Skeletal muscle satellite cell (primary cell): ENCODE measurements at regions not wholly inside any gene's neighbourhood (a gene's known extent, or its start where the extent isn't known, plus 50 kb on each side); places are given as distances from the start of the nearest gene placed in this dataset.

Experiments used
- H3K27me3 ChIP-seq: 2 replicates; pipeline ENCODE4 v1.7.0; 2013; ENCODE audit warnings: low read length; ENCODE audit not compliant: control insufficient read depth, insufficient read depth
- H3K36me3 ChIP-seq: 2 replicates; pipeline ENCODE4 v1.7.0; 2013; ENCODE audit warnings: mild to moderate bottlenecking, control low read depth, low read length; ENCODE audit not compliant: insufficient read depth
- H3K4me1 ChIP-seq: 2 replicates; pipeline ENCODE4 v1.7.0; 2013; ENCODE audit warnings: low read length; ENCODE audit not compliant: control insufficient read depth, insufficient read depth
- H3K4me2 ChIP-seq: 2 replicates; pipeline ENCODE4 v1.7.0; 2013; ENCODE audit warnings: mild to moderate bottlenecking, low read length
- H3K4me3 ChIP-seq: 2 replicates; pipeline ENCODE4 v1.7.0; 2013; ENCODE audit warnings: low read length
- H3K9ac ChIP-seq: 2 replicates; pipeline ENCODE4 v1.7.0; 2013; ENCODE audit warnings: mild to moderate bottlenecking, low read depth, low read length, moderate library complexity
- H3K9me3 ChIP-seq: replicated peaks from 2 replicates; pipeline ENCODE4 v1.7.0; 2013; ENCODE audit warnings: mild to moderate bottlenecking, control low read depth, low read length

GRCh38 chr15:37794947-37795346 lies 139.5 kb upstream of the TMCO5A start:
- Histone ChIP-seq H3K9ac (no peak overlapping the region), H3K4me3 (no peak overlapping the region), H3K27me3 (no peaks in the 10 kb centered on the region), H3K9me3 (no peaks in the 10 kb centered on the region), H3K36me3 (no peaks in the 10 kb centered on the region), H3K4me1 (peaks cover 20% of the 10 kb centered on the region), H3K4me2 (no peak overlapping the region)

GRCh38 chr15:37801529-37801928 lies 132.9 kb upstream of the TMCO5A start:
- Histone ChIP-seq H3K4me1 (no peaks in the 10 kb centered on the region), H3K4me3 (no peak overlapping the region), H3K9me3 (no peaks in the 10 kb centered on the region), H3K36me3 (no peaks in the 10 kb centered on the region), H3K27me3 (no peaks in the 10 kb centered on the region), H3K9ac (no peak overlapping the region), H3K4me2 (no peak overlapping the region)

- H3K4me2 ChIP-seq: no peak overlapping the region
- no peaks in the 10 kb centered on the region for H3K27me3 ChIP-seq
- no peaks in the 10 kb centered on the region for H3K4me1 ChIP-seq
- H3K9me3 ChIP-seq: no peaks in the 10 kb centered on the region
- H3K4me3 ChIP-seq: no peak overlapping the region
- H3K9ac ChIP-seq: no peak overlapping the region
- H3K36me3 ChIP-seq: no peaks in the 10 kb centered on the region
Measured at GRCh38 chr15:37806808-37807207, 127.6 kb upstream of the TMCO5A start.

- Histone ChIP-seq H3K9ac (no peak overlapping the region), H3K9me3 (no peaks in the 10 kb centered on the region), H3K4me1 (no peaks in the 10 kb centered on the region), H3K36me3 (no peaks in the 10 kb centered on the region), H3K4me3 (no peak overlapping the region), H3K4me2 (no peak overlapping the region), H3K27me3 (no peaks in the 10 kb centered on the region)
Measured at GRCh38 chr15:37810381-37810780, 124.1 kb upstream of the TMCO5A start.

- Histone ChIP-seq H3K27me3 (no peaks in the 10 kb centered on the region), H3K36me3 (no peaks in the 10 kb centered on the region), H3K9me3 (no peaks in the 10 kb centered on the region), H3K4me3 (no peak overlapping the region), H3K4me1 (no peaks in the 10 kb centered on the region), H3K4me2 (no peak overlapping the region), H3K9ac (no peak overlapping the region)
Measured at GRCh38 chr15:37813306-37813705, 121.1 kb upstream of the TMCO5A start.

- Histone ChIP-seq H3K4me2 (no peak overlapping the region), H3K36me3 (no peaks in the 10 kb centered on the region), H3K4me3 (no peak overlapping the region), H3K4me1 (no peaks in the 10 kb centered on the region), H3K9ac (no peak overlapping the region), H3K27me3 (no peaks in the 10 kb centered on the region), H3K9me3 (no peaks in the 10 kb centered on the region)
Measured at GRCh38 chr15:37814847-37815515, 119.5 kb upstream of the TMCO5A start.

GRCh38 chr15:37818152-37818677 lies 116.2 kb upstream of the TMCO5A start:
- Histone ChIP-seq H3K9ac (no peak overlapping the region), H3K36me3 (no peaks in the 10 kb centered on the region), H3K27me3 (no peaks in the 10 kb centered on the region), H3K9me3 (no peaks in the 10 kb centered on the region), H3K4me1 (no peaks in the 10 kb centered on the region), H3K4me3 (no peak overlapping the region), H3K4me2 (no peak overlapping the region)

GRCh38 chr15:37819191-37819590 lies 115.2 kb upstream of the TMCO5A start:
- peaks cover 2% of the 10 kb centered on the region for H3K4me1 ChIP-seq
- H3K4me3 ChIP-seq: no peak overlapping the region
- H3K9me3 ChIP-seq: no peaks in the 10 kb centered on the region
- H3K4me2 ChIP-seq: no peak overlapping the region
- no peak overlapping the region for H3K9ac ChIP-seq
- no peaks in the 10 kb centered on the region for H3K27me3 ChIP-seq
- no peaks in the 10 kb centered on the region for H3K36me3 ChIP-seq

GRCh38 chr15:37820380-37821128 lies 113.9 kb upstream of the TMCO5A start:
- no peaks in the 10 kb centered on the region for H3K27me3 ChIP-seq
- H3K4me2 ChIP-seq: no peak overlapping the region
- H3K9ac ChIP-seq: no peak overlapping the region
- H3K4me3 ChIP-seq: no peak overlapping the region
- no peaks in the 10 kb centered on the region for H3K9me3 ChIP-seq
- H3K36me3 ChIP-seq: no peaks in the 10 kb centered on the region
- peaks cover 12% of the 10 kb centered on the region for H3K4me1 ChIP-seq

- Histone ChIP-seq H3K9ac (no peak overlapping the region), H3K27me3 (no peaks in the 10 kb centered on the region), H3K4me2 (no peak overlapping the region), H3K4me1 (peaks cover 12% of the 10 kb centered on the region), H3K4me3 (no peak overlapping the region), H3K36me3 (no peaks in the 10 kb centered on the region), H3K9me3 (no peaks in the 10 kb centered on the region)
Measured at GRCh38 chr15:37823601-37824275, 110.7 kb upstream of the TMCO5A start.

GRCh38 chr15:37824717-37825382 lies 109.6 kb upstream of the TMCO5A start:
- H3K4me2 ChIP-seq: peak overlapping the region; percentile 59
- no peaks in the 10 kb centered on the region for H3K36me3 ChIP-seq
- H3K27me3 ChIP-seq: no peaks in the 10 kb centered on the region
- no peak overlapping the region for H3K9ac ChIP-seq
- H3K9me3 ChIP-seq: no peaks in the 10 kb centered on the region
- H3K4me1 ChIP-seq: peaks cover 12% of the 10 kb centered on the region
- H3K4me3 ChIP-seq: no peak overlapping the region
